ENCODE measurements at regions not wholly inside any gene's neighbourhood (a gene's known extent, or its start where the extent isn't known, plus 50 kb on each side); places are given as distances from the start of the nearest gene placed in this dataset.

GRCh38 chr4:111410571-111410970 is 734.7 kb upstream of the FAM241A start:
- H3K27ac ChIP-seq: no peak overlapping the region
- no peaks in the 10 kb centered on the region for H3K27me3 ChIP-seq
- TF ChIP-seq CTCF (IDR thresholded peaks at IDR 0.05) (no peak), POLR2A (IDR thresholded peaks at IDR 0.05) (no peak)
- no peak overlapping the region for H3K4me3 ChIP-seq
- no peak for DNase-seq
- H3K9me3 ChIP-seq (replicated peaks in 1 of 3): no peaks in the 10 kb centered on the region
- H3K4me1 ChIP-seq (replicated peaks in 1 of 2): no peaks in the 10 kb centered on the region
- no peaks in the 10 kb centered on the region for H3K36me3 ChIP-seq (replicated peaks in 1 of 2)
- intact Hi-C loops (cut with DNase I): no loop called here

- Histone ChIP-seq H3K4me1 (replicated peaks in 1 of 2) (no peaks in the 10 kb centered on the region), H3K27me3 (no peaks in the 10 kb centered on the region), H3K9me3 (replicated peaks in 1 of 3) (no peaks in the 10 kb centered on the region), H3K4me3 (no peak overlapping the region), H3K36me3 (replicated peaks in 1 of 2) (no peaks in the 10 kb centered on the region), H3K27ac (no peak overlapping the region)
- intact Hi-C loops (cut with DNase I): no loop called here
- no peak for DNase-seq
- no peak for TF ChIP-seq CTCF (IDR thresholded peaks at IDR 0.05)
- no peak for TF ChIP-seq POLR2A (IDR thresholded peaks at IDR 0.05)
Observed at GRCh38 chr4:111417521-111417920, 727.7 kb upstream of the FAM241A start.

- Histone ChIP-seq H3K4me1 (replicated peaks in 1 of 2) (no peaks in the 10 kb centered on the region), H3K36me3 (replicated peaks in 1 of 2) (no peaks in the 10 kb centered on the region), H3K4me3 (no peak overlapping the region), H3K27ac (no peak overlapping the region), H3K27me3 (no peaks in the 10 kb centered on the region), H3K9me3 (replicated peaks in 1 of 3) (no peaks in the 10 kb centered on the region)
- 47 to 81% (median 61%) methylated on average over 2 of the region's 2 CpGs for WGBS, 4 donors
- no peak for DNase-seq
- intact Hi-C loops (cut with DNase I): no loop called here
- TF ChIP-seq POLR2A (IDR thresholded peaks at IDR 0.05) (no peak), CTCF (IDR thresholded peaks at IDR 0.05) (no peak)
Observed at GRCh38 chr4:111433441-111433840, 711.8 kb upstream of the FAM241A start.

GRCh38 chr4:111434586-111434985 is 710.7 kb upstream of the FAM241A start:
- Histone ChIP-seq H3K9me3 (replicated peaks in 1 of 3) (no peaks in the 10 kb centered on the region), H3K4me1 (replicated peaks in 1 of 2) (no peaks in the 10 kb centered on the region), H3K27me3 (no peaks in the 10 kb centered on the region), H3K4me3 (no peak overlapping the region), H3K36me3 (replicated peaks in 1 of 2) (no peaks in the 10 kb centered on the region), H3K27ac (no peak overlapping the region)
- WGBS, 4 donors: 66 to 71% (median 68%) methylated on average over 7 of the region's 7 CpGs
- no peak for DNase-seq
- no peak for TF ChIP-seq POLR2A (IDR thresholded peaks at IDR 0.05)
- TF ChIP-seq CTCF (IDR thresholded peaks at IDR 0.05): no peak
- intact Hi-C loops (cut with DNase I): no loop called here
